GM21515 (cell line): ENCODE measurements at regions not wholly inside any gene's neighbourhood (a gene's known extent, or its start where the extent isn't known, plus 50 kb on each side); places are given as distances from the start of the nearest gene placed in this dataset.
"Not testable (repeated sequence)": the region's sequence is repeated elsewhere in the genome, so short reads cannot be mapped to it uniquely, and the experiment has no call there.

ENCODE experiments used
- ATAC-seq: cut with Tn5 transposase; IDR thresholded peaks from one replicate; pipeline ENCODE4 v1.9.1; 2021; ENCODE audit not compliant: unreplicated experiment

DNA sequence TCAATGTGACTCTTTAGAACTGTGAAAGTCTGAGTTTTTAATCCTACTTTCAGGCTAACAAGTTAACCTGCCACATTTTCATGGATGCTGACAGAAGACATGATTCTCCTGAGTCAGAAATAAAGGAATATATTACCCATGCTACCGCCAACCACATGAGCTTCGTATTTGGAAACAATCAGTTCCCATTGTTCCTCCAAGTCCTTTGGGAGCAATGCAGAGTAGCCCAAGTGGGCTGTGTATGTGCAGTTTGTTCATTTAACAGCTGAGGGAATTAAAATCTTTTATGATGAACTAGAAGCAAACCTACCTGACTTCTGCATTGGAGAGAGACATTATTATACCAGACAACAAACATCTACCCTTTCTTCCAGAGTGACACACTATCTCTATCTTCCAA lies 169.3 kb upstream of the BET1 start:
- no peak for ATAC-seq

DNA sequence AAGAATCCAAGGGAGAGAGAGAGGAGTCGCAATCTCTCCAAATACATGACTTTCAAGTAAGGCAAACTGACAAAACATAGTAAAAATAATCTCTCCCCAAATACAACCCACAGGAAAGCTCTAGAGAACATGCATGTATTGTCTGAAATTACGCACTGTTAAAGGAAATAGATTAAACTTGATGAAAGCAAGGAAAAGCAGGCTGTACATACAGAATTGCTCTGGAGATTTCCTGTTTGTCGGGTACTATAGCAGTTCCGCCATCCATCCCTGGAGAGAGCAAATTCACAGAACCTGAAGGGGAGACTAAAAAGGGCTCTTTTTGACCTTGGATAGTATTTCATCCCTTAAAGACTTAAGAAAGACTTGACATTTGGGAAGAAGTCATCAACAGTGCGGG lies 170.2 kb upstream of the BET1 start:
- no peak for ATAC-seq

DNA sequence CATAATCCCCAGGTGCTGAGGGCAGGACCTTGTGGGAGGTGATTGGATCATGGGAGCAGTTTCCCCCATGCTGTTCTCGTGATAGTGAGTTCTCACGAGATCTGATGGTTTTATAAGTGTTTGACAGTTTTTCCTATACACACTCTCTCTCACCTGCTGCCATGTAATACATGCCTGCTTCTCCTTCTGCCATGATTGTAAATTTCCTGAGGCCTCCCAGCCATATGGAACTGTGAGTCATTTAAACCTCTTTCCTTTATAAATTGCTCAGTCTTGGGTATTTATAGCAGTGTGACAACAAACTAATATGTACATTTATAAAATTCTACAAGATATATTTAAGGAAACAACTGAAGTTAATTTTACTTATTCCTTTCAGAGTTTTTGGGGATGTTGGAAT lies 170.8 kb upstream of the BET1 start:
- no peak for ATAC-seq

- no peak for ATAC-seq
These were observed 172.6 kb upstream of the BET1 start for GRCh38 chr7:94176694-94177200.

GRCh38 chr7:94177441-94177840 lies 173.3 kb upstream of the BET1 start:
- ATAC-seq: no peak

DNA sequence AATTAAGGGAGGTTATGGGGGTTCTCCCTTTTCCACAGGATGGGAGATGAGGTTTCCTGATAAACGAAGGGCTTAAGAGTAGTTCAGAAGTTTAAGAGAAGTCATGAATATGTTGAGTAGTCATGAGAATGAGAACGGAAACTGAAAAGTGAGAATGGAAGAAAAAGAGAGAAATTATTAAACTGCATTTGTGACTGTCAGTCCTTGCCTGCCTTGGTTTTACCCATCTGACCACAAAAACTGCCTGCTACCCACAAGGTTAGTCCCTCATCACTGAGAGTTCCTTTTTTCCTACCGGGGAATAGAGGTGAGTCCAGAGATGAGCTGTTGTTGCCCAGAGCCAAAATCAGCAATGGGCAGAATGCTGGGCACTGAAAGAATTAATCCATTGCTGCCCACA lies 174.1 kb upstream of the BET1 start:
- ATAC-seq: peak; percentile 82

GRCh38 chr7:94179466-94179865 lies 175.3 kb upstream of the BET1 start:
- ATAC-seq: no peak

DNA sequence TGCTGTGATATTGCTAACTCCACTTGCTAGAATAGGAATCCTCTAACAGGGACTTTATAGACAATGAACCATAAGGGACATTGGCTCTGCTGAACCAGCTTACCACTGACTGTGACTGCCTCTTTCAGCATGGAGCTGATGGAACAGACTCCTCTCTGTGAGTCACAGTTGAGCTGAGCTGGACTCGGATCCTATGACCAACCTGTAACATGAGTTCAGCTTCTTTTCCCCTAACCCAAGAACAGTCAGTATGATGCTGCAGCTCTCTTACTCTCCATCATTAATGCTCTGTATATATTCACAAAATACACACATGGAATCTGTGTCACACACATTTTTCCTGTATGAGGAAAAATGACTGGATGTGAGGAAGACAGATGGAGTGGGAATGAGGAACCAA lies 177.9 kb upstream of the BET1 start:
- no peak for ATAC-seq

GRCh38 chr7:94182721-94183120 lies 178.6 kb upstream of the BET1 start:
- no peak for ATAC-seq

- ATAC-seq: no peak
These were observed 179.2 kb upstream of the BET1 start for GRCh38 chr7:94183289-94183749.

DNA sequence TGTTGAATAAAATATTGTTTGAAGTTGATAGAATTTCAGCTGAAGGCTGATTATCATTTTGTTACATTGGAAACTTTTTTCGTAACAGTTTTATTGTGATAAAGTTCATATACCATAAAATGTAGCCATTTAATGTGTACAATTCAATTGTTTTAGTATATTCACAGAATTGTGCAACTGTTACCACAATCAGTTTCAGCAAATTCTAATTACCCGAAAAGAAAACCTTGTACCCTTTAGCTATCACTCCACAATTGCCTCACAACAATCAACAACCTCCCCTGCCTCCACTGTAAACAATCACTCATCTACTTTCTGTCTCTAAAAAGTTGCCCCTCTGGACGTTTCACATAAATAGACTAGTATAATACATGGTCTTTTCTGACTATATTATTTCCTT lies 179.7 kb upstream of the BET1 start:
- no peak for ATAC-seq

- ATAC-seq: no peak
These were observed 184.2 kb upstream of the BET1 start for GRCh38 chr7:94188350-94188749.

DNA sequence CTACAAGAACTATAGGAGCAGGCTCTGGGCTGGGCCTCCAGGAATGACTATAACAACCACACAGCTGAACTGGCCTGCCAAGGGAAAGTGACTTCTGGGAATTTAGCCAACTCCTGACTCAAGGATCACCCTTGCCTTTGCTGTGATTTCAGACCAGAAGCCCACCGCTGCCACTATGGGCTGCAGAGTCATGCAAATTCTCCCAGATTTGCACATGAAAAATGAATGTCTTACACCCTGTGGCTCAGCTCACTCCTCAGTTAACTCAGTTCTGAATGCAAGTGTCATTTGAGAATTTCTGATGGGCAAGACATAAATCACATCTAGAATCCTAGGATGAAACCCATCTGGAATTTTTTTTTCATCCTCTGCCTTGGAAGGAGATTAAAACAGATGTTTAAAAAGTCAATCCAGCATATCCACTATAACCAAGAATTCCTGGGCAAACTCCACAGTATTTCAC lies 186.5 kb upstream of the BET1 start:
- ATAC-seq: no peak

- not testable (repeated sequence) for ATAC-seq
These were observed 190.3 kb upstream of the BET1 start for GRCh38 chr7:94194426-94194825.

DNA sequence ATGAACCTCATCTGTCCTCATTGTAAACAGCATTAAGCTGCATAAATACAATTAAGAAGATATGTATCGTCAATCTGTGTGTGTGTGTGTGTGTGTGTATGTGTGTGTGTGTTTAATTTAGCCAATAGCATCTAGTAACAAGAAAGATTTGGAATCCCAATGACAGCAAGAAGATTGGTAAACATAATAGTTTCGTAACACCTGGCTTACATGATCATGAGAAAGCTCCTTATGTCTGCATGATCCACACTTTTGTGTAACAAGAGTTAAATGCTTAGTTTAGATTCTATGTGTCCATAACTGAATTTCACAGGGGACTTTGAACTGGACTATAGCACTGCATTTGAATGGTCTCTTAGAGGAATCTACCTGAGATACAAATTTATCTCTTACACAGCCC lies 191.0 kb upstream of the BET1 start:
- no peak for ATAC-seq

GRCh38 chr7:94195813-94196212 lies 191.7 kb upstream of the BET1 start:
- ATAC-seq: no peak

DNA sequence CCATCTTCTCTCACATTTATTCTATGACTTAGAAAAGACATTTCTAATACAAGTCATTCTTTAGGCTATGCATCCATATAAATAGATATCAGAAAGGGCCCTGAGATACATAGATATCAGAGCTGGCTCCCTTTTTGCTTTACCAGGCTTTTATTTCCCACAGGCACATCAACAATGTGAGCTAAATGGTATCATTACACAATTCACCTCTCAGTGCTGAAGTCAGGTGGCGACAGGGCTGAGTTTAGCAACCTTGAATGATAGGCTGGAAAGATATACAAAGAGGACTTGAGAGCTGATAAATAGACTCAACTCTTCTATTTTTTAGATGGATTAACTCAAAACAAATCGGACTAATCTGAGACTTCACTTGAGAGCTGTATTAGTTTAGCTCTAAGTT lies 189.2 kb upstream of the COL1A2 start:
- no peak for ATAC-seq

DNA sequence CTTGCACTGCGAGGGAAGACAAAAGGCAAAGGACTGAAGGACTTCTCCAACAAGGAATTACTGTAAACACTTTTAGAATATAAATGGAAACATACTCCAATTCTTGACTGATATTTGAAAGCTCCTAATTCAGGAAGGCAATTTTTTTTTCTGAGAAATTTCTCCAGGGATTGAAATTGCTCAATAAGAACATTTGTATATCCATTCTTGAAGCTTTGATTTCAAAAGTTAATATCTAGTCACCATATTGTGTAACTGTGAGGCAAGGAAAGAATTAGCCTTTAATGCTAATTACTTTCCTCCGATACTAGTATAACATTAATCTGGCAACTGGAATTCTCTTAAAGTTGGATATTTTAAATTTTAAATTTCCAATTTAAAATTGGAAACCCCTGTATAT lies 188.4 kb upstream of the COL1A2 start:
- ATAC-seq: no peak

DNA sequence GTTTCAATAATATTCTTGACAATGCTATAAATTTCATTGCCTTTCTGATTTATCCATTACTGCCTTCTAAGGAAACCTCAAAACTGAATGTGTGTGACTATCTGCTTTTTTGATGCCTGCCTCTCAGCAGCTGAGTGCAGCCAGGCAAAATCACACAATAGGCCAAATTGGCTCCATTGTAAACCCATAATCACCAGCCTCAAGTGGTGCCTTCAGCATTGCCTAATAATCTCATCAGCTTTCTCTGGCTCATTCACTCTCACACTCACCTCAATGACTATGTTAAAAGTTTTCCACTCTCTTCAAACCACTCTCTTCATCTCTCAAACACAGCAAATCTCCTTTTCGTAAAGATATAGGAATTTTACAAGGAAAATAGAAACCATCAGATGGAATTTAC lies 182.5 kb upstream of the COL1A2 start:
- ATAC-seq: no peak

DNA sequence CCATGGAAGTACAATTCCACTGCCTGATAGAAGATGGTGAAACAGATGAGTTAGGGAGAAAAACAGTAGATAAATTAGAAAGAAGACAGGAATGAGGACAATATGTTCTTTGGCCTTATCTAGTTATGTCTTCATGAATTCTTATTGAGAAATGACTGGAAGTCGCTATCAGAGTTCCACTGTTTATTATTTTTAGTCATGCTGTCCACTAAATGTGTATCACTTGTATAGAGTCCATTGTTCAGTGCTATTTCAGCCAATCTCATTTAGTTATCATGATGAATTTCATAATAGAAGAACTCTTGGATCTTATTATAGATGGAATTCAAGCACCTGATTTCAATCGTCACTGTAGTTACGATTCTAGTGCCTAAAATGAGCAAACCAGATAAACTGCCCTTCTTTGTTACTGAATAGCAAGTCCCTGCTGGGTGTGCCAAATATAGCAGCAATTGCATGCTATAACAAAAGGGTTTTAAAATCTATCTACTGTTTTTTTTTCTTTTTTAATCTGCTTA lies 177.7 kb upstream of the COL1A2 start:
- ATAC-seq: no peak

GRCh38 chr7:94217766-94218165 lies 176.9 kb upstream of the COL1A2 start:
- no peak for ATAC-seq

DNA sequence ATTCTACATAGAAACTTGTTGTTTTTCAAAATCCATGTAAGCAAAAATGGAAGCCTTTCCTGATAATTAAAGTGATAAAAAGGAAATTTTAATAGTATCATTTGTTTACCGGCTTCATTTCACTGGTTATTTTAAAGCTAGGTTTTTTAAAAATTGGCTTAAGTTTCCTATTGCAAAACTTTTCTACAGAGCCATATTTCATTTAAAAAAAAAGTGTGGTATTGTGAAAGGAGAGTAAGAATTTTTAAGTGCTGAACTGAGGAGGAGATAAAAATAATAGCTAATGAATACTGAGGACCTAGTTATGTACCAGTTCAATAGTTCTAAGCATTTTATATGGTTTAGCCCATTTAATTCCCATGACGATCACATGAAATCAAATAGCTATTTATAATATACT lies 172.2 kb upstream of the COL1A2 start:
- ATAC-seq: no peak

DNA sequence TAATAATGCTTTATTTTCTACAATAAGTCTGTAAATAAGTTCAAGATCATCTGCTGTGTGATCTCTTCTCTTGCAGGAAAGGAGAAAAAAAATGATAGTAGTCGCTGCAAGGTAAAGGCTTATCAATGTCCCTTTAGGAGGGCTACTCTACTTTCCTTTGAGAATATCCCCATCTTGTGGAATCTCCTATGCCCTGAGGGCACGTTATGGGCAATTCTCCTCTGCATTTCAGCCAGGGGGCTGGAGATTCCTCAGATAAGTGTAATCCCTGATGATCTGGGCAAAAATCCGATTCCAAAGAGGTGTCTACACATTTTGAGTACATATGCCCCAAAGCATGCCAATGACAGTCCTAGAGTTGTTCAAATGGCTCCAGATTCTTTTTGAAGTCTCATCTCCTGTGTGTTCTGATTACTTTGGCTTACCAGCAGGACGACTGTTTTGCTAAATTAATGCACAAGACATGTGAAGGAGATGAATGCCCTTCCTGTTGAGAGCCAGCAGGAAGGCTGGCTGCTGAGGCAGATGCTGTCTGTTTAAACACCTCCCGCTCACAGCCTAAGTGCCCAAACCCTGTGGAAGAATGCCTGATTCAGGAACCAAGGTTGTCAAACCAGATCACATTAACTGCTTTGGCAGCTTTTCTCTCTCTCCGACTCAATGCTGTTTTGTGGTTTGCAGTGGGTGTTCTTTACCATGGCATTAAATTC lies 171.2 kb upstream of the COL1A2 start:
- ATAC-seq: peak; percentile 51
